HUES48 (cell line): ENCODE measurements at regions not wholly inside any gene's neighbourhood (a gene's known extent, or its start where the extent isn't known, plus 50 kb on each side); places are given as distances from the start of the nearest gene placed in this dataset.

Experiments
- H3K27ac ChIP-seq: one replicate; pipeline ENCODE4 v1.7.0; 2013; ENCODE audit warnings: low read depth, low read length, inconsistent platforms
- H3K27me3 ChIP-seq: 2 replicates; pipeline ENCODE4 v1.6.1; 2013; ENCODE audit warnings: mild to moderate bottlenecking, low read length; ENCODE audit not compliant: control insufficient read depth, insufficient read depth
- H3K36me3 ChIP-seq: 2 replicates; pipeline ENCODE4 v1.6.1; 2013; ENCODE audit warnings: low read length; ENCODE audit not compliant: control insufficient read depth, insufficient read depth
- H3K4me1 ChIP-seq: 2 replicates; pipeline ENCODE4 v1.6.1; 2013; ENCODE audit warnings: mild to moderate bottlenecking, low read length; ENCODE audit not compliant: control insufficient read depth, insufficient read depth
- H3K4me3 ChIP-seq: 2 replicates; pipeline ENCODE4 v1.5.1; 2013; ENCODE audit warnings: mild to moderate bottlenecking, low read depth, low read length
- H3K9ac ChIP-seq: 2 replicates; pipeline ENCODE4 v1.6.1; 2013; ENCODE audit warnings: mild to moderate bottlenecking, low read depth, low read length, moderate library complexity
- H3K9me3 ChIP-seq: 2 replicates; pipeline ENCODE4 v1.6.1; 2013; ENCODE audit warnings: low read length; ENCODE audit not compliant: control insufficient read depth, insufficient read depth

DNA sequence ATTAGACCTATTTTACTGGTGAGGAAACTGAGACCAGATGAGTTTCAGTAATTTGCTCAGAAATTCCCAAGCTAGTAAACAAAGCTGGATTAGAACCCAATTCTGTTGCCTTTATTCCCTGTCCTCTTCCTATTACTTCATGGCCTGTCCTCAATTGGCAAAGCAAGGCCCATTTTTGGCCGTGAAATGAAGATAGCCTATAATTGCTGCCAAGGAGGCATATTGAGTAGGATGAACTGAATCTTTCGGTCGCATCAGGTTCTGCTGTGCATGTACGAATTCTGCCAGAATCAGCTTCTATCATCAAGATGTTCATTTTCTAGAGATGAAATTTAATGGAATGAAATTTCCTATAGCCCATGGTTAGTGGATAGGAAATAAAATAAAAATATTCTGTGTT lies 1485.2 kb upstream of the PIK3C3 start:
- Histone ChIP-seq H3K4me3 (no peak overlapping the region), H3K9me3 (no peaks in the 10 kb centered on the region), H3K9ac (no peak overlapping the region), H3K36me3 (no peaks in the 10 kb centered on the region), H3K27me3 (no peaks in the 10 kb centered on the region), H3K27ac (no peak overlapping the region), H3K4me1 (no peaks in the 10 kb centered on the region)

DNA sequence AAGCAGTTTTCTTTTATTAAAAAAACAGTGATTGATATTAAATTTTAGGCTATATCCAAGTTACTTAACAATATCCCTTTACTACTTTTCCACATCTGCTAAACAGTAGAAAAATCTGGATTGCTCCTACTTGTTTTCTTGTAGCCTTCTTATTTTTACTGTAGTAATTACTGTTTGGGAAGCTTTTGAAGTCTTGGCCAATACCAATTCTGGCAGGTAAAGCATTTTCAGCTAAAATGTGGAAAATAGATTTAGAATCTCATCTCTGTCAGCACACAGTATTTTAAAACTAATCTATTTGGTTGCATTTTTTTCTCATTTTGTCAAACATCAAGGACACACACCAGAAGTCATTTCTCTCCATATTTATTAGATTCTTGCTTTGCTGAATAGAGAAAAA lies 1485.7 kb upstream of the PIK3C3 start:
- H3K27ac ChIP-seq: no peak overlapping the region
- no peaks in the 10 kb centered on the region for H3K36me3 ChIP-seq
- no peaks in the 10 kb centered on the region for H3K4me1 ChIP-seq
- no peaks in the 10 kb centered on the region for H3K27me3 ChIP-seq
- no peak overlapping the region for H3K9ac ChIP-seq
- H3K9me3 ChIP-seq: no peaks in the 10 kb centered on the region
- no peak overlapping the region for H3K4me3 ChIP-seq

DNA sequence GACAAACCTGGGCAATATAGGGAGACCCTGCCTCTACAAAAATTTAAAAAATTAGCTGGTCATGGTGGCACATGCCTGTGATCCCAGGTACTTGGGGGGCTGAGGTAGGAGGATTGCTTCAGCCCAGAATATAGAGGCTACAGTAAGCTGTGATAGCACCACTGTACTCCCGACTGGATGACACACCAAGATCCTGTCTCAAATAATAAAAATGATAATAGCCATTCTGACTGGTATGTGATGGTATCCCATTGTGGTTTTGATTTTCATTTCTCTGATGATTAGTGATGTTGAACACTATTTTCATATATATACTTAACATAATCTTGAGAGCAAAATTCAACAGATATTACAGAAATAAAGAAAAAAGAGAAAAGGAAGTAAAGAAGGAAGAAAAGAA lies 1491.0 kb upstream of the PIK3C3 start:
- no peak overlapping the region for H3K9ac ChIP-seq

DNA sequence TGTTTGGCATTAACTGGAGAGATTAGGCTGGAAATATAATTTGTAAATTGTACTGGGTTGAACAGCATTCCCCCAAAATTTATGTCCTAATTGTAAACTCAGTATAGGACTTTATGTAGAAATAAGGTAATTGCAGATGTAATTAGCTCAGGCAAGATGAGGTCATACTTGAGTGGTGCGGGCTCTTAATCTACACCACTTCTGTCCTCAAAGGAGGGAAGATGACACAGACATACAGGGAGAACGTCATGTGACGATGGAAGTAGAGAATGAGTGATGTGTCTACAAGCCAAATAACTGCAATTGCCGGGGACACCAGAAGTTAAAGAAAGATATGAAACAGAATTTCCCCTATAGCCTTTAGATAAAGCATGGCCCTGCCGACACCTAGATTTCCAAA lies 1501.1 kb upstream of the PIK3C3 start:
- no peaks in the 10 kb centered on the region for H3K9me3 ChIP-seq
- H3K36me3 ChIP-seq: no peaks in the 10 kb centered on the region
- no peak overlapping the region for H3K27ac ChIP-seq
- no peaks in the 10 kb centered on the region for H3K4me1 ChIP-seq
- H3K27me3 ChIP-seq: no peaks in the 10 kb centered on the region
- no peak overlapping the region for H3K9ac ChIP-seq
- no peak overlapping the region for H3K4me3 ChIP-seq

More for the DNA sequence above, 1491.0 kb upstream of the PIK3C3 start:
- no peaks in the 10 kb centered on the region for H3K36me3 ChIP-seq
- no peak overlapping the region for H3K27ac ChIP-seq
- H3K9me3 ChIP-seq: no peaks in the 10 kb centered on the region
- H3K27me3 ChIP-seq: no peaks in the 10 kb centered on the region
- H3K4me1 ChIP-seq: no peaks in the 10 kb centered on the region
- H3K4me3 ChIP-seq: no peak overlapping the region

DNA sequence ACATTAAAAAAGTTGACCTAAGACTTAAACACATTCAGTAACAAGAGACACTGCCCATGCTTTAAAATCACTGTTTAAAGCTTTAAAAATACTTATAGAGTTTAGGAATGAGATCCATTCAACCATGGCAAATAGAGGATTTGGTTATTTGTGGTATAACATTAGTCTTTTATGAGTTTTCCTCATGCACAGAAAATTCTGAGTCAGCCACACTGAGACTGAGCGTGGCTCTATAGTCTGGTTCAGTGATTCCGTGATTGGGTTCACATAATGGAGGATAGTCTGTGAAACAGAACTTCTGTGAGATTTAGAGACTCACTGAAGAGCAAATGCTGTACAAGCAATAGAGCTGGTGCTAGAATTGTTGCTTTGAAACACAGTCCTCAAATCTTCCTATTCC lies 1502.4 kb upstream of the PIK3C3 start:
- no peaks in the 10 kb centered on the region for H3K36me3 ChIP-seq
- H3K27ac ChIP-seq: no peak overlapping the region
- H3K27me3 ChIP-seq: no peaks in the 10 kb centered on the region
- no peaks in the 10 kb centered on the region for H3K9me3 ChIP-seq
- H3K9ac ChIP-seq: no peak overlapping the region
- H3K4me1 ChIP-seq: peaks cover 4% of the 10 kb centered on the region; the same call in 1 of the 2 replicates
- H3K4me3 ChIP-seq: no peak overlapping the region

DNA sequence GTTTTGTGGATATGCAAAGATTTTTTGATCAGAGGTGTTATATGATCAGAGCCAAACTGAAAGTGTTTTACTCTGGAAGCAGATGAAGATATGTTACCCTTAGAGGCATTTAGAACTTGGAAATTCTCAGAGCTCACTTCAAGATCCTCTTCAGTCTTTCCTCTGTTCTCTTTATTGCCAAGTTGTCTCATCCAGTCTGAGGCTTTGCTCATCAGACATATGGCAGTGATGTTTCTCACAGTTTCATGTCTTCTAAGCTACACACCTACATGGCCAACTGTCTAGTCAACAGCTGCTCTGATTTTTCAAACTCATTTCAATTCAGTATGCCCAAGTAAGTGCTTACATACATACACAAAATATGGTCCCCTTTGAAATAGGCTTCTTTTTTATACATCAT lies 1504.3 kb upstream of the PIK3C3 start:
- Histone ChIP-seq H3K4me1 (peaks cover 4% of the 10 kb centered on the region; the same call in 1 of the 2 replicates), H3K4me3 (no peak overlapping the region), H3K9ac (no peak overlapping the region), H3K9me3 (no peaks in the 10 kb centered on the region), H3K27me3 (no peaks in the 10 kb centered on the region), H3K36me3 (no peaks in the 10 kb centered on the region), H3K27ac (no peak overlapping the region)

DNA sequence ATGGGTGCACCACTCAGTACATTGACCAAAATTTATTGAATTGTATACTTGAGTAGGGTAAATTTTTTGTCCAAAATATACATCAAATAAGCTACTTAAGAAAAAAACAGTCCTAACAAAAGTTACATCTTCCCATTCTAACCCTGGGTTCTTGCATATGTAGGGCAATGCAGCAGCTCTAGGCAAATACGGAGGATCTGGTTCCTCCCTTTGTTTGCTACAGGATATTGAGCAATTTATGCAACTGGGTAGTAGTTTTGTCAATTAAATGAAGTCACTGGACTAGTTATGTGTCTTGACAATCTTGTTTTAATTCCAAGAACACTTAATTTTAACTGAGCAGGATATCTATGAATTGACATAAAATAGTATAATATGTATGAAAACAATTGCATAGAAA lies 1507.2 kb upstream of the PIK3C3 start:
- H3K27me3 ChIP-seq: no peaks in the 10 kb centered on the region
- H3K4me3 ChIP-seq: no peak overlapping the region
- no peaks in the 10 kb centered on the region for H3K36me3 ChIP-seq
- peaks cover 12% of the 10 kb centered on the region for H3K4me1 ChIP-seq
- H3K27ac ChIP-seq: no peak overlapping the region
- no peak overlapping the region for H3K9ac ChIP-seq
- H3K9me3 ChIP-seq: no peaks in the 10 kb centered on the region

DNA sequence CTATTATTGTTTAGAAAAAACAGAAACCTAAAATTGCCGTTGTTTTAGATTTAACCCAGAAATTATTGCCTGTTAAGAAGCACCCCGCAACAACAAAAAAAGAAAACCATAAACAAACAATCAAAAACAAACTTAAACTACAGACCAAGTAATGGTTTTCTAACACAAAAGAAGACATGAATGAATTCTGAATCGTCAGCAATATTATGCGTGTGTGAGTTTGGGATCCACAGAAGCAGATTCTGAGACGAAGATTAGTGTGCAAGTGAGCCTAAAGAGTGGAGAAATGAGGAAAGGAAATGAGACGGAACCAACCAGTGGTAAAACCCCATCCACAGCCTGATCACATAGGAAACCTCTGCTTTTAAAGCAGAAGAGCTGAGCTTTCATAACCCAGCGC lies 1514.9 kb upstream of the PIK3C3 start:
- H3K9me3 ChIP-seq: no peaks in the 10 kb centered on the region
- peaks cover 8% of the 10 kb centered on the region for H3K4me1 ChIP-seq
- H3K9ac ChIP-seq: no peak overlapping the region
- H3K27ac ChIP-seq: no peak overlapping the region
- H3K27me3 ChIP-seq: no peaks in the 10 kb centered on the region
- H3K4me3 ChIP-seq: no peak overlapping the region
- no peaks in the 10 kb centered on the region for H3K36me3 ChIP-seq

DNA sequence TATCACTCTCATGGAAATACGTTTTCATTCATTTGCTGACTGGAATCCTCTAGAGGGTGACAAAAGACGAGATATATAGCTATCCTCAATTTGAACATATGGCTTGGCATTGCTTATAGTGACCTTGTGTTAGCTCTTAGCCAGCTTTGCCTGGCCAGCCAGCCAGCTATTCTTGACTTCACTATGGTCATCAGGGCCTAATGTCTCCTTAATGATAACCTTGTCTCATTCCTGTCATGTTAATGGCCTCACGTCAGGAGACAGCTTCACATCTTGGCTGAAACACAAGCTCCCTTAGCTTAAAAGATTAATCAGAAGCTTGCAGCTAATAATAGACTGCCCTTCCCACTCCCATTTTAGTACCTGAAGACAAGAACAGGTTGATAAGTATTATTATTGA lies 1517.5 kb upstream of the PIK3C3 start:
- Histone ChIP-seq H3K9me3 (no peaks in the 10 kb centered on the region), H3K4me3 (no peak overlapping the region), H3K9ac (no peak overlapping the region), H3K4me1 (no peaks in the 10 kb centered on the region), H3K27me3 (no peaks in the 10 kb centered on the region), H3K36me3 (no peaks in the 10 kb centered on the region), H3K27ac (no peak overlapping the region)

DNA sequence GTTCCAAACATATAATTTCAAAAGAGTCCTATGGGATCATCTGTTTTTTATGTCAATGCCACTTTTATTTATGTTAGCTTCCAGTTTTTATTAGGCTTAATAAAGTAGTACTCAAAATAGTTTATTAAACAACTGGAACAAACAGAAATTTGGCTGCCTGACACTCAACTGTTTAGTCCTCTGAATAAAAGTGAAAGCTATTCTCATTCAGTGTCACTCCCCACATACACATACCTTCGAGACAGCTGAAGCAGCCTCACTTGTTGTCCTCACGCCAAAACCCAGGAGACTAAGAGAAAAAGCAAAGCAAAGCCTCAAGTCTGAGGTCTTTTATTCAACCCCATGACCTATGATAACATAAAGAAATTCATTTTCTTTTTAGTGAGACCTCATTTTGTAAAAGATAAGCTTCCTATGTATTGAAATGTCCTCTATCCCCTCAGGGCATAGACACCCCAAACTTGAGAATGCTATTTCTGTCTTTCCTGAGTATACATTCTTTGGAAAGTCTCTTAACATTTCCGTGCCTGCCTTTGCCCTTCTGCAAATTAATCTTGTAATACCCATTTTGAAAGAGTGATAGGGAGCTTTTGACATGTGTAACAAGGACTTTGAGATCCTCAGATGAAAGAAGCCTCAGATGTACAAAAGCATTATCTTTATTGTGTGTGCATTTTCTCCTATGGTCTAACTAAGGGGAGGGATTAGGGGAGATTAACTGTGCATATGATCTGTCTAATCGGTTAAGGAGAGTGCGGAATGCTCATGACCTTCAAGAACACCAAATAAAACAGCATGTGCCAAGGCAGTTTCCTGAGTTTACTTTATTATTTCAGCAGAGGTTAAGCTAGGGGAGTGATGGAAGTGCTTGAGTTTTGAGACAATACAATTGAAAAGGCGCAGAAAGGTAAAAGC lies 1523.7 kb upstream of the PIK3C3 start:
- H3K36me3 ChIP-seq: no peaks in the 10 kb centered on the region
- no peak overlapping the region for H3K9ac ChIP-seq
- H3K27me3 ChIP-seq: no peaks in the 10 kb centered on the region
- no peaks in the 10 kb centered on the region for H3K4me1 ChIP-seq
- no peak overlapping the region for H3K27ac ChIP-seq
- H3K9me3 ChIP-seq: no peaks in the 10 kb centered on the region
- H3K4me3 ChIP-seq: no peak overlapping the region

DNA sequence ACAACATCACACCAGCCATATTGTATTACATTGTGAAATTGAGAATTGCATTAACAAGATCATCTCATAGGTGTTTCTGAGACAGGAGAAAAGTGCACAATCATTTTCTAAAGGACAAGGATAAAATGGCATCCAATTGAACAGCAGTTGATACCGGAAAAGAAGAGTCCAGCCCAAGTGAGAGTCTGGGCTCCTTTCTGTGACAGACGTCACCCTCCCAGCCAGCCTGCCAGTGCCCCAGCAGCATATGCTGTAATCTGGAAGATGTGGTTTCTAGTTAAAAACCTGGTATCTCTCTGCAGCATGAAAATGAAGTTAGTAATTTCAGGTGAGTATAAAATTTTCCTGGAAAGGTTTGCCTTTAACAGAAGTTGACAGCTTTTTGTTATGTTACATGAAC lies 1531.7 kb upstream of the PIK3C3 start:
- H3K4me1 ChIP-seq: no peaks in the 10 kb centered on the region
- H3K27me3 ChIP-seq: no peaks in the 10 kb centered on the region
- H3K4me3 ChIP-seq: no peak overlapping the region
- H3K9ac ChIP-seq: no peak overlapping the region
- no peaks in the 10 kb centered on the region for H3K9me3 ChIP-seq
- H3K27ac ChIP-seq: no peak overlapping the region
- H3K36me3 ChIP-seq: no peaks in the 10 kb centered on the region
